ENCODE measurements at regions not wholly inside any gene's neighbourhood (a gene's known extent, or its start where the extent isn't known, plus 50 kb on each side); places are given as distances from the start of the nearest gene placed in this dataset.

- no peak for DNase-seq (ENCODE audit: insufficient read length, low spot score)
Observed at GRCh38 chr9:118455259-118455658, 751.1 kb downstream of the TLR4 start.

DNA sequence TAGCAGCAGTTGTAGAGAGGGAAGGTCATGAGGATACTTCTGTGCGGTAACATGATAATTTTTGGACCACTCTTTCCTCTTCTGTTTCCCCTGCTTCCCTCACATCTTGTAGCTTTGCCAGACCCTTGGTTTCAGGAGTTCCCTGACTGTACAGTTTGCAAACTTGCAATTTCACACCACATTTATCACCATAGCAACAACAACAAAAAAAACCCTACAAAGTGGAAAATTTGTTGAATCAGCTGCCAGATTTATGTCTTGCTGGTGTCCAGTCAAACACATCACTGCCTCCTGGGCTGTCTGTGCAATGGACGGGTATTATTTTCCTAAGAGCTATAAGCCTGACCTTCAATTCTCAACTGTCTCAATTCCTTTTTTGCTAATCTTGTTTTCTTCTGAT lies 751.6 kb downstream of the TLR4 start:
- DNase-seq (ENCODE audit: insufficient read length, low spot score) (no peak), FAIRE-seq (no peak)

More at GRCh38 chr9:118455259-118455658, 751.1 kb downstream of the TLR4 start:
- FAIRE-seq = no peak

GRCh38 chr9:118457171-118458000 lies 753.2 kb downstream of the TLR4 start:
- DNase-seq (ENCODE audit: insufficient read length, low spot score) = no peak

DNA sequence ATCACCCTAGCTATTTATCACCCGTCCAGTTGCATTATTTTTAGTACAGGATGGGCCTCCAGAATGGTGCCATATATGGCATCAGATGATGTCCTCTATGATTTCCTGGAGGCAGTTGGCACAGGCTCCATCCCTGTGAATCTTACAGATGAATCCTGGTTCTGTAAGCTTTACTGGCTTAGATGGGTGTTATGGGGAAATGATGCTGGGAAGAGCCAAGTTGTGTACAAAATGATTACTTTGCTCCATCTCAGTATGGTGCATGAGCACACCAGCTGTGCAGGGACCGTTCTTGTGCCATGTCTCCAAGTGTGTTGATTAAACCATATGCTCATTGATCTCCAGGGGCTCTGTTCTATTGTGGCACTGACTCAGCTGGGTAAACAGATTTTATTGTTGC lies 755.7 kb downstream of the TLR4 start:
- DNase-seq (ENCODE audit: insufficient read length, low spot score) (no peak), FAIRE-seq (no peak)

More at GRCh38 chr9:118457171-118458000, 753.2 kb downstream of the TLR4 start:
- no peak for FAIRE-seq

DNA sequence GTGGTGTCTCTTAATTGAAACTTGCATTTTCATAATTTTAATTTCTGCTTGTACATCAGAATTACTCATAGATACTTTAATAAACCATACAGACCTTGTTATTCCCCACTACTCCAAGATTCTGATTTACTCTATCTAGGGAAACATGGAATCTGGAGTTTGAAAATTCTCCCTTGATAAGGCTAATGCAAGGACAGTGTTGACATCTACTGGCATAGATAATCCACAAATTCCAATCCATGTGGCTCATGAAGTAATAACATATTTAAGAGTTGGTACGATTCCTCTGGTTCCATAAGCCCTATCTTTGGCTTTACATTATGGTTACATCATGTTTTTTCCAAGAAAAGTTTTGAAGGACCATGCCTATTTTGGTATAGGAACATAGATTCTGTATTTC lies 759.2 kb downstream of the TLR4 start:
- FAIRE-seq = no peak

DNA sequence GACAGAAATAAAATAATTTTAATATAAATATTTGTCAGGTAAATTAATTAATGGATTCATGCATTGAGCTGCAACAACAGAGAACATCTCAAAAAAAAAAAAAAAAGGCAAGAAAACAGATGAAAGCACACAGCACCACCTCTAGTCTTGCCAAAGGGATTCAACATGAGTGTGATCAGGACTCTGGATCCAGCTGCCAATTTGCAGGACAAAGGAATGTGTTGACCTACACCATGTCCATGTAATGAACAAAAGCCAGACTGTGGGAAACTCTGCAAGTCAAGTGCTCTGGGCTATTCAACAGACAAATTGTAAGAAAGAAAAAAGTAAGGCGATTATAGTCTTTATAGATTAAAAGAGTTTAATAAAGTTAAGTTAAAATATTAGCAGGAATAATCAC lies 769.3 kb downstream of the TLR4 start:
- FAIRE-seq (no peak), DNase-seq (ENCODE audit: insufficient read length, low spot score) (no peak)

More for the DNA sequence above, 759.2 kb downstream of the TLR4 start:
- DNase-seq (ENCODE audit: insufficient read length, low spot score) = no peak

DNA sequence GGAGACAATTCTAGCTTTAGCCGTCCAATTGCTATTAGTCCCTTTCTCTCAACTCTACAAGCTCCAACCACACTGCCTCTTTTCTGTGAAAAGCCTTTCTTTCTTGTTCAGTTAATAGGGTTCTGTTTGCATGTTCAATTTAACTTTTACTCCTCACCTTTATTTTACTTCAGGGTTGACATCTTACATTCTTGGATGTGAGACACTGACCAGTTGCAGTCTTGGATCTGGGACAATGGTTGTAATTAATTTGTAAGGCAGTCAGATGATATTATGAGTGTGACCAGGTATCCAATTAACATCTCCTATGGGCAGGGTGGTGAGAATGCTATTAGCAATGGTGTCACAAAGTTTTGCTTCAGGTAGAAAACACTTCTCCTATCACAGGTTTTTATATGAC lies 774.5 kb downstream of the TLR4 start:
- FAIRE-seq (no peak), DNase-seq (ENCODE audit: insufficient read length, low spot score) (no peak)

GRCh38 chr9:118482306-118482705 lies 778.1 kb downstream of the TLR4 start:
- DNase-seq (ENCODE audit: insufficient read length, low spot score) = no peak
- FAIRE-seq = no peak

- FAIRE-seq (no peak), DNase-seq (ENCODE audit: insufficient read length, low spot score) (no peak)
Observed at GRCh38 chr9:118483677-118484076, 779.5 kb downstream of the TLR4 start.

DNA sequence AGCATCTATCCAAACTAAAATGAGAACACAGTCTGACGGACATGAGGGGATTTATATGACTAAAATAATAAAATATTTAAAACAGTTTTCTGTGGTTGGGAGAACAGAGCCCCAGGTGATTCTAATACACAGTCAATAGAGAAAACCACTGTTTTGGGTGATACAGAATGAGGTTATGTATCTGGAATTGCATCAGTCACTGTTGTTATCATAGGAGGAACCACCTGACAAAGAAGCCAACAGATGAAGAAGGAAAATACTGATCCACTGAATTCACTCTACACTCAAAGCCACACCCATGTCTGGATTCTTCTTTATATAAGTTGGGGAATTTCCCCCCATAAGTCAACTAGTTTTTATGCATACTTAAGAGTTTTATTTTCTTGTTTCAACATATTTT lies 799.0 kb downstream of the TLR4 start:
- FAIRE-seq = no peak
- DNase-seq (ENCODE audit: insufficient read length, low spot score) = no peak

GRCh38 chr9:118510711-118511110 lies 806.5 kb downstream of the TLR4 start:
- FAIRE-seq (no peak), DNase-seq (ENCODE audit: insufficient read length, low spot score) (no peak)

DNA sequence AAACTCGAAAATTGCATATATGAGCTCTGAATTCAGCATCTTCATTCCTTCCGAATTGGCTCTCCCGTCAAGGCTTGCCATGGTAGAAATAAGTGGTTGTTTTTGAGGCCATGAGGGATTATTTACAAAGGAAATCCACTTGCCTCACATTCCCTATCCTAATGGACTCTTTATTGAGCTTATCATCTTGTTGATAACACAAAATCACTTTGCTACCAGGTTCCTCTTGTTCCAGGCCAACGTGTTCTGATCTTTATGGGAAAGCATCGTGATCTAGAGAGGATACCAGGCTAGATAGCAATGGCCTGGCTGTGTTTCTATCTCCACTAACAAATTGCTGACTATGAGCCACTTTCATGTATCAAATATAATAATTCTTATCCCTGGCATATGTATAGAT lies 811.7 kb downstream of the TLR4 start:
- no peak for DNase-seq (ENCODE audit: insufficient read length, low spot score)
- no peak for FAIRE-seq

- FAIRE-seq (no peak), DNase-seq (ENCODE audit: insufficient read length, low spot score) (no peak)
Observed at GRCh38 chr9:118521261-118521660, 817.1 kb downstream of the TLR4 start.

DNA sequence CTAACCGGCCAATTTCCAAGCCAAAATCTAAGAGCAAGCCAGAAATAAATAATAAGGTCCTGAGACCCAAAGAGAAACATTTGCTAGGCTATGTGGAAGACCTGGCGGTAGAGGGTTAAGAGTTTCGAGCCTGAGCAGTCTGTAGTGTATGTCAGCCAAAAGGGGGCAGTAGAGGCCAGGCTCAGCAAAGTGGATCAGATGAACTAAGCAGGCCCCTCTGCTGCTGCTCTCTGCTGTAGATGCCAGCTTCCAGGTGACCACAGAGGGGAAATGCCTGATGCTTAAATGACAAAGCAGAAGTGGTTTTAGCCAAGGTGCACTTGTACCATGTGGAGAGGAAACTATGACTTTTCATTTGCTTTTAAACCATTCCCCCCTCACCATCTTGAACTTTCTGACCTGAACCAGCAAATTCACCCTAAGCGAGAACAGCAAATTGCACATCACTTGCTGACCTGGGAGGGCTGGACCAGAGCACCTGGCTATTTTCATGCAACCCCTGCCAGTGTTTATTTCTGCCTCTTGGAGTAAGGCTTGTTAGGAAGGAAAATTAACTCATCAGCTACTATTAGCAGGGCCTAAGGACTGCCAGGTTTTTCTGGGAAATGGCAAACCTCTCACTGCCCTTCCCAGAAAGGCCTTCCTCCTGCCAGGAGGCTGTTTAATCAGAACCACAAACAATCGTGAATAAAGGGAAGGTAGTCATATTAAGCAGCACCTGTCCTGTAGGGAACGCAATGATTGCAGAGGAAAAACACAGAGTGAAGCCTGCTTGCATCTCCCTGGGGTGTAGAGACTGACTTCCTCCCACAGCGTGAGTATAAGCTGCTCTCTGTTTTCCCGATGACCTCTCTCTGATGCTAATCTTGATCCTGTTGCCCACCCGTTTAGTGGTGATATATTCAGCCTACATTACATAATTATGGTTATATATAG lies 818.2 kb downstream of the TLR4 start:
- FAIRE-seq (peak; percentile 37), DNase-seq (ENCODE audit: insufficient read length, low spot score) (peak; percentile 32)

- DNase-seq (ENCODE audit: insufficient read length, low spot score) (no peak), FAIRE-seq (no peak)
Observed at GRCh38 chr9:118527261-118527660, 823.1 kb downstream of the TLR4 start.

- DNase-seq (ENCODE audit: insufficient read length, low spot score) = no peak
- no peak for FAIRE-seq
Observed at GRCh38 chr9:118529210-118529609, 825.0 kb downstream of the TLR4 start.

- no peak for DNase-seq (ENCODE audit: insufficient read length, low spot score)
- FAIRE-seq = no peak
Observed at GRCh38 chr9:118529624-118530214, 825.5 kb downstream of the TLR4 start.

- FAIRE-seq (no peak), DNase-seq (ENCODE audit: insufficient read length, low spot score) (no peak)
Observed at GRCh38 chr9:118532592-118532991, 828.4 kb downstream of the TLR4 start.

DNA sequence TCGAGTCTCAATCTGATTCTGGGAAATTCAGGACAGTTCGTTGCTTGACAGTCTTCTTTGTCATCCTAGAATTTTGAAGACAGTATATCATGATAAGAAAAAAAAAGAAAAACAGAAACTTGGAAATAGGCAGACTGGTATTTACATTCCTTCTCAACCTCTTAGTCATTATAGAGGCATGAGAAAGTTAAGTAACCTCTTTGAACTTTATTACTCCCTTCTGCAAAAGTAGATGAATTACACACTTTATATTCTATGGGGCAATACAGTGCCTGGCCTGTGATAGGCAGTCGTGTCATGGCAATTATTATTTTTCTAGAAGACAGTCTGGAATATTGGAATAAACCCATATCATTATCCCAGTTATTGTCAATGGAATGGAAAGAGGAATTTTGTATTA lies 828.9 kb downstream of the TLR4 start:
- DNase-seq (ENCODE audit: insufficient read length, low spot score) = no peak
- FAIRE-seq = no peak

DNA sequence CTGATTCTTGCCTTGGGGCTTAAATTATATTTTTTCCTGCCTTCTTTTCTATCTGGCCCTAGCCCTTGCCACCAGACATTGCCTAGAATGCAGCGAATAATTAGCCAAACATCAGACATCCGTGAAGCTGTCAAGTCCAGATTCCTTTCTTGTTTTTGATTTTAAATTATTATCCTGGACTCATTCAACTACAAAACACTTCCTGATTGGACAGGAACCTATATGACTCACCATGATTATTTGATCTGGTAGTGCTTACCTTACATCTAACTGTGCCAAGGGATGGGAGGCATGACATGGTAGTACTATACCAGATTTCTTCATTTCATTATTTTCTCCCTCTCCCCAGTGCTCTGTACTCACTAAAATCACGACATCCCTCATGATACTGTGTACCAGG lies 829.6 kb downstream of the TLR4 start:
- FAIRE-seq = no peak

GRCh38 chr9:118536153-118536552 lies 832.0 kb downstream of the TLR4 start:
- FAIRE-seq = no peak
- DNase-seq (ENCODE audit: insufficient read length, low spot score) = no peak

More for the DNA sequence above, 829.6 kb downstream of the TLR4 start:
- no peak for DNase-seq (ENCODE audit: insufficient read length, low spot score)
